ENCODE measurements at regions not wholly inside any gene's neighbourhood (a gene's known extent, or its start where the extent isn't known, plus 50 kb on each side); places are given as distances from the start of the nearest gene placed in this dataset.

- DNase-seq (ENCODE audit: low read depth in 4 of 4, low spot score in 2 of 4), result no peak
Observed at GRCh38 chr10:10385831-10386230, 631.8 kb upstream of the CELF2 start.

DNA sequence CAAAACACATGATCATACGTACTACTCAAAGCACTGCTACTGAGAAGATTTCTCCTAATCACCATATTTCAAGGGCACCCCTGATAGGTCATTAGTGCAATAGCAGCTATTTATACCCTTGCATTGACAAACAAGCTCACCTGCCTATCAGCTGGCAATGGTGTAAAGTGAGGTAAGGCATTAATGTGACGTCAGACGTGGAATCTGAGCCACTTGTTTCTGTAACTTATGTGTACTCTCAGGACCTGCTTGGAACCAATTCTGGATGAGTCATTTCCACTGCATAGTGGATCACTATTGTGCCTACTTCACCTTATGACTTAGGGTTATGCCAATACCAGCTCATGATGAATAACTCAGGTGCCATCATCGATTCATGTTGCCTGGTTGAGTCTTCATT, 628.5 kb upstream of the CELF2 start:
- no peak for DNase-seq (ENCODE audit: low read depth in 4 of 4, low spot score in 2 of 4)

GRCh38 chr10:10392511-10392910, 625.2 kb upstream of the CELF2 start:
- DNase-seq (ENCODE audit: low read depth in 4 of 4, low spot score in 2 of 4), result no peak

DNA sequence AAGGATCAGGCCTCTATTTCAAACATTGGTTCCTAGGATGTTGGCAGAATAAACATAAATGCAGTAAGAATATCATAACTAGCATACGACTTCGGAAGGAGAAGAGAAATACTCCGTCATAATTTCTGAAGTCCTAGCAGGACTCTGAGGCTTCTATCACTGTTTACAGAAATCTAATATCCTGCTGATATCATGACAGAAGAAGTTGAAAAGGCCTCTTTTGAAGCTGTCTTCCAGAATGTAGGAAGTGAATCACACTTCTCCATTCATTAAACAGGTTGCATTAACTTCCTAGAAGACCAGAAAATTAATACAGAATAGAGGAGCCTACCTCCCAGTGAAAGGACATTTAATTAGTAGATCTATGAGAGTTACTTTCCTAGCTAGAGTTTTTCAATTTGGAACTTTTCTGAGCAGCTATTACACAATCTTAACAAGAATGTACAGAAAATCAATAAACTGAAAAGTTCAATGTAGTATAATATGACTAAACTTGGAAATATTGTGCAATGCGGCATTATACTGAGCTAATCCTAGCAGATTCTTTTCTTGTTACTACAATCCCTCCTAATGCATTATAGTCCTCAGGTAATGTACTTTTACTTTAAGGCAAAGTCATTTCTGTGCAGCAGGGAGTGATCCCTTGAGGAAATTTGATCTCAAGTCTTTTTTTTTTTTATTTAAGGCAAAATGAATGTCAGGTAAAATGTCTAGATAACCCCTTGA, 622.6 kb upstream of the CELF2 start:
- DNase-seq (ENCODE audit: low read depth in 4 of 4, low spot score in 2 of 4), result no peak

DNA sequence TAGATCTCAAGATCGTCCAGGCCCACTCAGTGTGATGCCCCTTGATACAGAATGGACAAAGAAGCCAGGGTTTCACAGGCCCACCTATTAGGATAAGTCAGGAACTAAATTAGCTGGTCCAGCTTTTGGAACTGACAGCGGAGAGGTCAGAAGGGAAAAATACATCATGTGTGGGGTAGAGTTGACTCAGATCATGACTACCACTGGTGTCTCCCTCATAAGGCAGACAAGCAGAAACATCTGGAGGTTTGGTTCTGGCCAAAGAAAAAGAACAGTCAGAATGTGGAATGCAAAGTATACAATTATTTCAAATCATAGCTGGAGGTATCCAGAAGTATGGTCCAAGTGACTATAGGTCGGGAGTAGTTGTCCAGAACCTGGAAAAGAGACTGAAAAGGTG, 621.1 kb upstream of the CELF2 start:
- DNase-seq (ENCODE audit: low read depth in 4 of 4, low spot score in 2 of 4), result no peak

DNA sequence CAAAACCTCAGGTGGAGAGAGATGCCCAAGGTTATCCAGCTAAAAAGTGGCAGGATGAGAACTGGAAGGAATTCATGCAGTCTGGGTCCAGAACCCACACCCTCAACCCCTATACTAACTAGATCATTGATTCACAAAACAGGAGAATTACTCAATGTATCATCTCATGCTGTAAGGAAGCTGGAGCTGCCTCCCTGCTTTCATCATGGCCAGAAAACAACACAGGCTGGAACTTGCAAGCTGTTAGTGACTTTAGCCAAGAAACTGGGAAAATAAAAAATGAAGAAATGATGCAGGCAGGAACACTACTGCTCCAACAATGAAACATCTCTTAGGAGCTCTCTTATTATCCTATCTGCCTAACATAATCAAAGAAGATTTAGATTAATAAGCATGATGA, 619.8 kb upstream of the CELF2 start:
- no peak for DNase-seq (ENCODE audit: low read depth in 4 of 4, low spot score in 2 of 4)

GRCh38 chr10:10403762-10404161, 613.9 kb upstream of the CELF2 start:
- no peak for DNase-seq (ENCODE audit: low read depth in 4 of 4, low spot score in 2 of 4)

- no peak for DNase-seq (ENCODE audit: low read depth in 4 of 4, low spot score in 2 of 4)
Observed at GRCh38 chr10:10417671-10418070, 600.0 kb upstream of the CELF2 start.

- DNase-seq (ENCODE audit: low read depth in 4 of 4, low spot score in 2 of 4), result no peak
Observed at GRCh38 chr10:10418387-10418786, 599.3 kb upstream of the CELF2 start.

- DNase-seq (ENCODE audit: low read depth in 4 of 4, low spot score in 2 of 4), result no peak
Observed at GRCh38 chr10:10421071-10421470, 596.6 kb upstream of the CELF2 start.

DNA sequence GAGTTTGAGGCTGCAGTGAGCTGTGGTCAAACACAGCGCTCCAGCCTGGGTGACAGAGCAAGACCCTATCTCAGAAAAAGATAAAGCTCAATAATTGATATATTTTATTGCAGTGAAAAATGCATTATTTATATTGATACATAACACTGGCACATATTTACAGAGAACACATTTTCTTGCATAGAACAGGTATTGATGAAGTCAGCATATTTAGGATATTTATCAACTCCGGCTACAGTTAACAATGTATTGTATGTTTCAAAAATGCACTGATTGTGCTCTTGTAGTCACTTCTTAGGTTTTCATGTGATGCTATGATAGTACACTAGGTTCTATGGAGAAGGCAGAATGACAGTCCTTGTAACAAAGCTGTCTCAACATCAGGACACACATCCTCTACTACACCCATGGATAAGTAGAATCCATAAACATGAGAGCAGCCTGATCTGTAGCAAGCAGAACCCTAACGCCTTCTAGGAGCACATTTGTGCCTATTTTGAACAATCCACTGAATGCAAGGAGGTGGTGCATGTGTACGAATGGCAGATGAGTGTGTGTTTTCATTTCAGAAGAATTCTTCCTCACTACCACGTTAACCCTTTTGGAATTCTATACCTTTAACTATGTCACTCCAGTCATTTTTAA, 586.1 kb upstream of the CELF2 start:
- no peak for DNase-seq (ENCODE audit: low read depth in 4 of 4, low spot score in 2 of 4)

DNA sequence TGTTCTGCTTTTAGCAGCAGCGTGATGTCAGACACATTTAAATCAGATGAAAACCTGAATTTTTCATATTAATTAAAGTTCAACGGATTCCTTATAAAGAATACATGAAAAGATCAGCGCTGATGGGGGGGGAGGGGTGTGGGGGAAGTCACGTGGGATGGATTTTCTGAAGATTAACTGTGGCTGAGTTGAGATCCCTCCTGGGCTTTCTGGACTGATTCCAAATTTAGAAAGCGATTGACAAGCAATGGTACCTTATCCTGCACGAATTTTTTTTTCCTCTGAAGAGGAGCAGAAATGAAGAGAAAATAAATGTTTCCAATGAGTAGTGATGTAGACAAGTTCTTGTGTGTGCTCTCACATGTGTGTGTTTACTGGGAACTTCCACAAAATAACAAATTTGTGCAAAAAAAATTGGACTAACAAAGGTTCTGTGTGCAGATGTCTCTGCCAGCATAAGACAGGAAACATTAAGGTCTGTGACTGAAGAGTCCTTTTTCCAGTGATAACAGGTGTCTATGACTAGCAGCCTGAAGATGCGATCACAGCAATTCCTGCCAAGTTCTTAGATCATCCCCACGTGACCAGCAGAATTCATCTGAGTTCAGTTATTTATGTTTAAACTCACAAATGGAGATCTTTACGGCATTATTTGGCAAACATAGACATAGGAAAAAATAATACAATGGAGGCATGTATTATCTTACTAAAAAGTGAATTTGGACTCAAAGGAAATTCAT, 585.2 kb upstream of the CELF2 start:
- DNase-seq (ENCODE audit: low read depth in 4 of 4, low spot score in 2 of 4), result no peak

GRCh38 chr10:10434312-10434711, 583.4 kb upstream of the CELF2 start:
- DNase-seq (ENCODE audit: low read depth in 4 of 4, low spot score in 2 of 4), result no peak

DNA sequence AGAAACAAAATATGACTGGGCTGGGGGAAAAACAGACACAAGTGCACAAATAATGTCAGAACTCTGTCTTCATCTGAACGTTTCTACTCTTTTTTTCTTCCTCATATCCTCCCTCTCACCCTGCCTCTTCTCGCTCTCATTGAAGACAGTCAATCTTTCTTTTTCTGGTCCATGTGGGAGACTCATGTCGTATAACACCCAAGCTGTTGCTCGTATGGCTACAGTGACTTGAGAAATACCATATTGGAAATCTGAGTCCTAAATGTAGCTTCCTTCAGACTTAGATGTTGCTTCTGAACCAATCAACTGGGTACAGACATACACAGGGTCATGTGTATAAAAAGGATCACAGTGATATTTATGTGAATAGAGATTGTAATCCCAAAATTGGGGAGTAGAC, 579.8 kb upstream of the CELF2 start:
- no peak for DNase-seq (ENCODE audit: low read depth in 4 of 4, low spot score in 2 of 4)

- DNase-seq (ENCODE audit: low read depth in 4 of 4, low spot score in 2 of 4), result no peak
Observed at GRCh38 chr10:10438335-10439100, 579.2 kb upstream of the CELF2 start.

- no peak for DNase-seq (ENCODE audit: low read depth in 4 of 4, low spot score in 2 of 4)
Observed at GRCh38 chr10:10456856-10457255, 560.8 kb upstream of the CELF2 start.

DNA sequence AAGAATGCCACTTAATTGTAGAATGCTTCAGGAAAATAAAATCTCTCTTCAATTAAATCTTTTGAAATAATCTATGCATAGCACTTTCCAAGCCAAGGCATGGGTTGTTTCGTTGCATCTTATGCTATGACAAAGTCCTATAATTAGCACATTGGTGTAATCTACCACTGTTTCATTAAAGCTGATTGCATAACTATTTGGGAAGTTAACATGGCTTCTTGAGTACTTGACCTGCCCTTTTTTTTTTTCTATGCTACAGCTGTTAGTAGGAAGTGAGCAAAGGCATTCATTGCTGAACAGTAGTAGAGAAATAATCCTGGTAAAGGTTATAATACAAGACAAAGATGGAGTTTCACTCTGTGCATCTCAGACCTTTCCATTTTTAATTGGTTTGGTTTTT, 557.2 kb upstream of the CELF2 start:
- no peak for DNase-seq (ENCODE audit: low read depth in 4 of 4, low spot score in 2 of 4)

GRCh38 chr10:10462151-10462941, 555.3 kb upstream of the CELF2 start:
- no peak for DNase-seq (ENCODE audit: low read depth in 4 of 4, low spot score in 2 of 4)

GRCh38 chr10:10471758-10472157, 545.9 kb upstream of the CELF2 start:
- DNase-seq (ENCODE audit: low read depth in 4 of 4, low spot score in 2 of 4), result no peak

GRCh38 chr10:10475812-10476211, 541.9 kb upstream of the CELF2 start:
- DNase-seq (ENCODE audit: low read depth in 4 of 4, low spot score in 2 of 4), result no peak

Data from left renal cortex interstitium (tissue), 4 donors.